Neural progenitor cell (in vitro differentiated cells): ENCODE measurements at regions not wholly inside any gene's neighbourhood (a gene's known extent, or its start where the extent isn't known, plus 50 kb on each side); places are given as distances from the start of the nearest gene placed in this dataset.
"Not testable (repeated sequence)": the region's sequence is repeated elsewhere in the genome, so short reads cannot be mapped to it uniquely, and the experiment has no call there.

Experiments
- DNase-seq: peaks from one replicate; pipeline ENCODE4 v3.0.0-alpha.2; 2016; ENCODE audit warnings: low spot score
- H2AFZ ChIP-seq: fragments of 200-600 bp; sonication (generic); replicated peaks from 2 replicates; pipeline ENCODE4 v1.6.1; 2016; ENCODE audit warnings: antibody characterized with exemption
- H3F3A ChIP-seq: fragments of 200-600 bp; sonication (generic); 2 replicates; pipeline ENCODE4 v1.6.1; 2016; ENCODE audit warnings: antibody characterized with exemption, low read depth
- H3K27ac ChIP-seq: fragments of 200-600 bp; sonication (generic); 2 replicates; pipeline ENCODE4 v1.5.1; 2016; ENCODE audit warnings: mild to moderate bottlenecking
- H3K27me3 ChIP-seq: fragments of 200-600 bp; sonication (generic); 2 replicates; pipeline ENCODE4 v1.6.1; 2016; ENCODE audit warnings: mild to moderate bottlenecking, moderate library complexity
- H3K36me3 ChIP-seq: fragments of 200-600 bp; sonication (generic); 2 replicates; pipeline ENCODE4 v1.5.1; 2016
- H3K4me1 ChIP-seq: fragments of 200-600 bp; sonication (generic); 2 replicates; pipeline ENCODE4 v1.6.1; 2016; ENCODE audit warnings: mixed run types
- H3K4me2 ChIP-seq: fragments of 200-600 bp; sonication (generic); 2 replicates; pipeline ENCODE4 v1.6.1; 2016
- H3K4me3 ChIP-seq: fragments of 200-600 bp; sonication (generic); 2 replicates; pipeline ENCODE4 v1.5.1; 2016
- H3K79me2 ChIP-seq: fragments of 200-600 bp; sonication (generic); 2 replicates; pipeline ENCODE4 v1.6.1; 2016; ENCODE audit warnings: low read depth
- H3K9ac ChIP-seq: fragments of 200-600 bp; sonication (generic); 2 replicates; pipeline ENCODE4 v1.6.1; 2016
- H3K9me3 ChIP-seq: fragments of 200-600 bp; sonication (generic); 2 replicates; pipeline ENCODE4 v1.5.1; 2016; ENCODE audit warnings: low read depth
- H4K20me1 ChIP-seq: fragments of 200-600 bp; sonication (generic); 2 replicates; pipeline ENCODE4 v1.6.1; 2016; ENCODE audit warnings: low read depth
- H3K27ac Mint-ChIP-seq: 3 replicates; pipeline ENCODE4 v1.8.0; 2021; ENCODE audit warnings: mixed read lengths
- H3K27me3 Mint-ChIP-seq: 2 replicates; pipeline ENCODE4 v1.8.0; 2022; ENCODE audit warnings: low read depth, mild to moderate bottlenecking, inconsistent platforms, moderate library complexity, mixed read lengths; ENCODE audit not compliant: insufficient read depth
- H3K36me3 Mint-ChIP-seq: 3 replicates; pipeline ENCODE4 v1.8.0; 2021; ENCODE audit warnings: mixed read lengths
- H3K4me1 Mint-ChIP-seq: 3 replicates; pipeline ENCODE4 v1.8.0; 2021; ENCODE audit warnings: mixed read lengths
- H3K4me3 Mint-ChIP-seq: 3 replicates; pipeline ENCODE4 v1.8.0; 2021; ENCODE audit warnings: mild to moderate bottlenecking, moderate library complexity, mixed read lengths
- H3K9me3 Mint-ChIP-seq: 3 replicates; pipeline ENCODE4 v1.8.0; 2020; ENCODE audit warnings: mixed read lengths

DNA sequence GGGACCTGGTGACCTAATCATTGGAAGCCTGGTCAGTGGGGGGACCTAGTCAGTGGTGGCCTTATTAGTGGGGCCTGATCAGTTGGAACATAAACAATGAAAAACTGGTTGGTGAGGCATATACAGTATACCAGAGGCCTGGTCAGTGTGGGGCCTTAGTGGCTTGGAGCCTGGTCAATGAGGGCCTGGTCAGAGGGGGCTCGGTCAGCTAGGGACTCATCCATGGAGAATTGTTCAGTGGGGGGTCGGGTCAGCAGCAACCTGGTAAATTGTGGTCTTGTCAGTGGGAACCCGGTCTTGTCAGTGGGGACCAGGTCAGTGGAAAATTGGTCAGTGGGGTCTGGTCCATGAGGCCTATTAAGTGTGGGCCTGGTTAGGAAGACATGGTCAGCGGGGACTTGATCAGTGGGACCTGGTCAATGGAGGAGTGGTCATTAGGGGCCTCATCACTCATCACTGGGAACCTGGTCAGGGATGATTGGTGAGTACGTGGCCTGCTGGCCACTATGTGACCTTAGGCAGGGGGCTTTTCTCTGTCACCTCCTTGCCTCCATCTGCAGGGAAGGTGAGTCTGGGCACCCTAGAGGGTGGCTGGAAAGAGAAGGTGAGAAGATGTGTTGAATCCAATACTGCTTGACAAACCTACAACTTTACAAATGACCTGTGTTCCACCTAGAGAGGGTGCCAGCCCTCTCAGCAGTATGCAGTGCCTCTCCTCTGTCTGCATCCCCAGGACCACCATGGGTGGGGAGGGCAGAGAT, 573.0 kb downstream of the CWH43 start:
- H2AFZ ChIP-seq, H3K27ac ChIP-seq, H3F3A ChIP-seq, H3K79me2 ChIP-seq, H3K27me3 ChIP-seq, H3K4me3 Mint-ChIP-seq, H3K36me3 ChIP-seq, H3K36me3 Mint-ChIP-seq, H3K27me3 Mint-ChIP-seq, H3K4me3 ChIP-seq, DNase-seq, H3K4me1 Mint-ChIP-seq, H3K4me1 ChIP-seq, H3K27ac Mint-ChIP-seq, H4K20me1 ChIP-seq, H3K4me2 ChIP-seq, H3K9ac ChIP-seq: not testable (repeated sequence)
- peaks cover 27% of the 10 kb centered on the region for H3K9me3 Mint-ChIP-seq
- H3K9me3 ChIP-seq = peaks cover 17% of the 10 kb centered on the region

DNA sequence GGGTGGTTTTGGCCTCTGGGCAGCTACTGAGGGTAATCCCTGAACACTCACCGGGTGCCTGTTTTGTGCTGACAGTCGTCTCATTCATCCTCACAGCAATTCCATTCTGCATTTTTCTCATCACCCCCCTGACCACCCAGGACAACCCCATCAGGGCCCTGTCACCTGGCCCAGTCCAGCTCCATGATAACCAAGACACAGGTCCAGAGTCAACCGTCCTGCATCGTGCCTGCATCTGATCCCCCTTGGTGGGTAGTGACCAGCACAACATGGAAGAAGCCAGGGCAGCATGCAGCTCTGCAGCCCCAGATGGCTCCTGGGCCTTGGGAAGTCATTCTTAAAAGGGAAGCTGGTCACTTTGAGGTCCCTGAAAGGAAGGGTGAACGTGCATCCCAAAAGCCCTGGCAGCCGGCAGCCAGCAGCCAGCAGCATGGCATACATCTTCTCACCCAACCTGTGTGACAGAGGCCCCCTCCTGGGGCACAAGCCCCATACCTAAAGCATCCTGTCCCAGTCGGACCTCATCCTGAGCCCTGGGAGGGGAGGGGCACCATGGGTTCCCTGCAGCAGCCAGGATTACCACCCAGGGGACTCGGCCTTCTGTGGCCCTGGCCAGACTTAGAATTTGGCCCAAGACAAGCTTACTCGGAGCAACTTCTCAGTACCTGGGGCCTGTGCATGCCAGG, 574.2 kb downstream of the CWH43 start:
- H3K9me3 ChIP-seq, H3K36me3 ChIP-seq, H2AFZ ChIP-seq, H3K9ac ChIP-seq, DNase-seq, H3K4me3 ChIP-seq, H3K27ac ChIP-seq, H3K79me2 ChIP-seq, H3K27me3 Mint-ChIP-seq, H3K4me2 ChIP-seq, H3F3A ChIP-seq, H3K4me1 Mint-ChIP-seq, H3K4me1 ChIP-seq, H4K20me1 ChIP-seq, H3K4me3 Mint-ChIP-seq, H3K36me3 Mint-ChIP-seq, H3K27ac Mint-ChIP-seq, H3K27me3 ChIP-seq: not testable (repeated sequence)
- peaks cover 24% of the 10 kb centered on the region for H3K9me3 Mint-ChIP-seq

DNA sequence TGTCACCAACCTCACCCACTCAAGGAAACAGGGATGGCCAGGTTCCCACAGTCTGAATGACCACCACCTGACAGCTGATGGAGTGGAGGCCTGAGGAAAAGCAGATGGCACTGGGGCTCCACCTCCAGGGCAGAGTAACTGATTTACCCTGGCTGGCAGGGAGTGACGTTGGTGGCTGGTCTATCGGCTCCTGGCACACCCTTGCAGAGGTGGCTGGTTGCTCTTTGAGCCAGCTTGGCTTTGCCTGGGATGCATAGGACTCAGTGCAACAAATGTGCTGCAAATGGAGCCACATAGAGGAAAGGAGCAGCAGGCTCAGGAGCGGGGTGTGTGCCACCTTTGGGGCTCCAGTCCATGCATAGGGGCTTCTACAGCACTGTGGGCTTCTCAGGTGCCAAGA, 574.8 kb downstream of the CWH43 start:
- not testable (repeated sequence) for H3K79me2 ChIP-seq, H3K27ac ChIP-seq, H4K20me1 ChIP-seq, H3K27ac Mint-ChIP-seq, H2AFZ ChIP-seq, H3K36me3 ChIP-seq, H3K27me3 Mint-ChIP-seq, H3K4me1 ChIP-seq, H3K27me3 ChIP-seq, H3K9ac ChIP-seq, H3K4me1 Mint-ChIP-seq, H3K4me3 ChIP-seq, H3K36me3 Mint-ChIP-seq, H3K4me2 ChIP-seq, H3K4me3 Mint-ChIP-seq, DNase-seq, H3F3A ChIP-seq, H3K9me3 ChIP-seq
- H3K9me3 Mint-ChIP-seq = peaks cover 25% of the 10 kb centered on the region

DNA sequence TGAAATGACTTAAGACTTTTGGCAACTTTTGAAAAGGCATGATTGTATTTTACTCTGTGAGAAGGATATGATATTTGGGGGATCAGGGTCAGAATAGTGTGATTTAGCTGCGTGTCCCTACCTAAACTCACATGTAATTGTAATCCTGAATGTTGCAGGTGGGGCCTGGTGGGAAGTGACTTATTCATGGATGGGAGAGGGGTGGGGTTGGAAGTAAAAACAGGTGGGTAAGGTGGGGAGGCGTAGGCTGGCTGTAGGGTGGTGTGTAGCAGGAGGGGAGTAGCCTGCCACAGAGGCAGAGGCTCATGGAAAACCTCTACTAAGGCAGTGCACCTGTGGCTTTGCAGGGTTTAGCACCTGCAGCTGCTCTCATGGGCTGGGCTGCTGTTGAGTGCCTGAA, 584.2 kb downstream of the CWH43 start:
- H3K79me2 ChIP-seq, H3K4me1 ChIP-seq, H3K4me2 ChIP-seq, H3K9ac ChIP-seq, H3K27me3 Mint-ChIP-seq, H3F3A ChIP-seq, H3K27me3 ChIP-seq, H4K20me1 ChIP-seq, H3K36me3 ChIP-seq, H3K36me3 Mint-ChIP-seq, H3K4me3 ChIP-seq, H3K4me3 Mint-ChIP-seq, H3K27ac Mint-ChIP-seq, H3K4me1 Mint-ChIP-seq, H3K27ac ChIP-seq, DNase-seq, H2AFZ ChIP-seq: not testable (repeated sequence)
- H3K9me3 Mint-ChIP-seq = peaks cover 49% of the 10 kb centered on the region
- H3K9me3 ChIP-seq = peaks cover 41% of the 10 kb centered on the region

DNA sequence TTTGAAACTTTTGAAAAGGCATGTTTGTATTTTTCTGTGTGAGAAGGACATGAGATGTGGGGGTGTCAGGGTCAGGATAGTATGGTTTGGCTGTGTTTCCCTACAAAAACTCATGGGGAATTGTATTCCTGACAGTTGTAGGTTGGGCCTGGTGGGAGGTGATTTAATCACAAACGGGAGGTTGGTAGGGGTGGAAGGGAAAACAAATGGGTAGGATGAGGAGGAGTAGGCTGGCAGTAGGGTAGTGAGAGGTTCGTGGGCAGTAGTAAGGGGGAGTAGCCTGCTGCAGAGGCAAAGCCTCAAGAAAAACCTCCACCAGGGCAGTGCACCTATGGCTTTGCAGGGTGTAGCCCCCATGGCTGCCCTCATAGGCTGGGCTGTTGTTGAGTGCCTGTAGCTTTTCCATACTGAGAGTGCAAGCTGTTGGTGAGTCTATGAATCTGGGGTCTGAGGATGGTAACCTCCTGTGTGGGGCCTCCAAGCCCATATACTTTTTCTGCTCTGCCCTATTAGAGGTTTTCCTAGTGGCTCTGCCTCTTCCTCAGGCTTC, 587.7 kb downstream of the CWH43 start:
- not testable (repeated sequence) for H3K79me2 ChIP-seq, H3F3A ChIP-seq, H4K20me1 ChIP-seq, H3K4me1 Mint-ChIP-seq, H3K9ac ChIP-seq, H2AFZ ChIP-seq, H3K4me3 Mint-ChIP-seq, H3K27me3 ChIP-seq, H3K27ac ChIP-seq, H3K36me3 ChIP-seq, H3K27me3 Mint-ChIP-seq, H3K27ac Mint-ChIP-seq, H3K4me2 ChIP-seq, DNase-seq, H3K36me3 Mint-ChIP-seq, H3K4me1 ChIP-seq, H3K4me3 ChIP-seq
- H3K9me3 ChIP-seq = peaks cover 46% of the 10 kb centered on the region
- peaks cover 66% of the 10 kb centered on the region for H3K9me3 Mint-ChIP-seq

DNA sequence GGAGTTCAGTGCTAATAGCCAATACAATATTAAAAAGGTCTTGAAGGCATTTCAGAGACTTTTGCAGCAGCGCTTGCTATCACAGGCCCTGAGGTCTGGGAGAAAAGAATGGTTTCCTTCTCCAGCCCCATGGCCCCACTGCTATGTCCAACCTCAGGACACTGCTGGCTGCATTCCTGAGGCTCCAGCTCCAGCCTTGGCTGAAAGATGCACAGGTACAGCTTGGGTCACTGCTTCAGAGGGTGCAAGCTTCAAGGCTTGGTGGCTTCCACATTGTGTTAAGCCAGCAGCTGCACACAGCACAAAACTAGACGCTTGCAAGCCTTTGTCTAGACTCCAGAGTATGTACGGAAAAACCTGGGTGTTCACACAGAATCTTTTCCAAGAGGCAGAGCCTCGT, 589.2 kb downstream of the CWH43 start:
- not testable (repeated sequence) for H2AFZ ChIP-seq, H3K27ac ChIP-seq, H3K36me3 ChIP-seq, H3K79me2 ChIP-seq, H3K4me2 ChIP-seq, H3K4me3 Mint-ChIP-seq, H3K36me3 Mint-ChIP-seq, H3K4me1 ChIP-seq, H3K27ac Mint-ChIP-seq, H3K4me3 ChIP-seq, H3F3A ChIP-seq, H3K9ac ChIP-seq, H3K27me3 Mint-ChIP-seq, H3K4me1 Mint-ChIP-seq, H3K27me3 ChIP-seq, DNase-seq, H4K20me1 ChIP-seq
- peaks cover 51% of the 10 kb centered on the region for H3K9me3 ChIP-seq
- H3K9me3 Mint-ChIP-seq = peaks cover 68% of the 10 kb centered on the region

DNA sequence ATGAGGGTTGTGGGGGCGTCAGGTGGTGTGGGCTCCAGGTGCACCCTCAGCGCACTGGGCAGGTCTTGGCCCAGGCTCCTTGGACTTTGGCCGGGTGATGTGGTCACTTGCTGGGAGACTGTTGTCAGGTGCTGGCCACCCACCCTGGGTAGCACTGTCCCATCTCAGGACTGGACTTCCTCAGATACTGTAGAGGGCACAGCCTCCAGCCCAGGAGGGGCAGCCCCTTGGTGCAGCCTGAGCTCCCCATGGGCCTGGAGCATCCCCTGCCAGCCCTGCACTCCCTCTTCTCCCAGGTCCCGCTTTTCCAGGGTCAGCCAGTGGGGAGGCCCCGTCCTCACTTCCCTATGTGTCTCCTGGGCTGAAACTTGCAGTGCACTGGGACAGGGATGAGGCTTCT, 592.3 kb downstream of the CWH43 start:
- H3K4me2 ChIP-seq, H3K4me3 Mint-ChIP-seq, H4K20me1 ChIP-seq, H3K4me1 Mint-ChIP-seq, H3K36me3 Mint-ChIP-seq, H3K27me3 Mint-ChIP-seq, H3K27ac Mint-ChIP-seq, H3K9ac ChIP-seq, H3K27me3 ChIP-seq, H3K36me3 ChIP-seq, DNase-seq, H3K27ac ChIP-seq, H3F3A ChIP-seq, H3K4me1 ChIP-seq, H3K79me2 ChIP-seq, H3K4me3 ChIP-seq, H2AFZ ChIP-seq: not testable (repeated sequence)
- peaks cover 57% of the 10 kb centered on the region for H3K9me3 Mint-ChIP-seq
- H3K9me3 ChIP-seq = peaks cover 33% of the 10 kb centered on the region

DNA sequence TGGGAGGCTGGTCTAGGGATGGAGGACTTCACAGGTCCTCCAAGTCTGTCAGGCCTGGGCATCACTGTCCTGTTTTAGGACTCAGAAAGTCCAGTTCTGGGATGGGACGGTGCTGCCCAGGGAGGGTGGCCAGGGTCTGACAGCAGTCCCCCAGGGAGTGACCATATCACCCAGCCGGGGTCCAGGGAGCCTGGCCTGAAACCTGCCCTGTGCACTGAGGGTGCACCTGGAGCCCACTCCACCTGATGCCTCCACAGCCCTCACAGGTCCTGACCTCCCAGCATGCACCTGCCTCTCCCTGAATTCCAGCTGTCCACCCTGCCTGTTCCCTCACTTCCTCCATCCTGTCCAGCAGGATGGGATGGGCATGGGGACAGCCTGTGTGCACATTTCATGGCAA, 592.8 kb downstream of the CWH43 start:
- H3K4me3 Mint-ChIP-seq, H2AFZ ChIP-seq, H3K27ac ChIP-seq, H3K9ac ChIP-seq, H3K4me1 Mint-ChIP-seq, H3K27ac Mint-ChIP-seq, H3K4me3 ChIP-seq, H3K79me2 ChIP-seq, H3K27me3 Mint-ChIP-seq, H3K36me3 Mint-ChIP-seq, H3F3A ChIP-seq, H3K36me3 ChIP-seq, H4K20me1 ChIP-seq, DNase-seq, H3K27me3 ChIP-seq, H3K4me2 ChIP-seq, H3K4me1 ChIP-seq: not testable (repeated sequence)
- peaks cover 55% of the 10 kb centered on the region for H3K9me3 Mint-ChIP-seq
- peaks cover 34% of the 10 kb centered on the region for H3K9me3 ChIP-seq
